Transverse colon (tissue), 4 donors: ENCODE measurements at regions not wholly inside any gene's neighbourhood (a gene's known extent, or its start where the extent isn't known, plus 50 kb on each side); places are given as distances from the start of the nearest gene placed in this dataset.

Source experiments
- POLR2AphosphoS5 ChIP-seq, 3 donors: sonication (generic); formaldehyde crosslinking; IDR thresholded peaks; one replicate each; pipeline ENCODE4 v1.6.1; 2016; ENCODE audit warnings: antibody characterized with exemption in 3 of 3
- TF ChIP-seq, protein P1 (sequence below), 5 experiments: fragments of 200-600 bp in 3 of 5; fragments of 450-650 bp in 2 of 5; sonication (generic) in 3 of 5; IDR thresholded peaks; 1 replicate in 2 of 5; 2 replicates in 3 of 5; pipeline ENCODE4 v1.5.1; 2016 to 2017; ENCODE audit warnings: antibody characterized with exemption in 5 of 5, inconsistent platforms in 3 of 5, mild to moderate bottlenecking in 2 of 5, moderate library complexity in 1 of 5

DNA sequence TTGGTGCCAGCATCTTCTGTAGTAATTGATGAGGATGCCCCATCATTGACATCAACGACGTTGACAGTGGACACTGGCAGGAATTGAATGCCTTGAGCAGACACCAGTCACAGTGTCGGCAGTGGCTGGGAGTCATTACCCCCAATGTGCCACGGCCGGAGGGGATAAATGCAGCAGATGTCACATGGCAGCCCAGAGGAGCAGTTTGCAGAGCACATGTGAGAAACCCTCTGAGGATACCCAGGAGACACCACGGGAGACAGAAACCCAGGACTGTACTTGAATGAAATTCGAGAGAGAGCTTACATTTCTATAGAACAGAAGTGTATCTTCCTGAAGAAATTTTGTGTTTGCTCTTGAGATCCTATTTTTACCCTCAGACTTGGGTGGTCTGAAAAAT, 409.1 kb upstream of the TNP1 start:
- no peak for TF ChIP-seq POLR2AphosphoS5 (IDR thresholded peaks at IDR 0.05)
- TF ChIP-seq, protein P1, sequence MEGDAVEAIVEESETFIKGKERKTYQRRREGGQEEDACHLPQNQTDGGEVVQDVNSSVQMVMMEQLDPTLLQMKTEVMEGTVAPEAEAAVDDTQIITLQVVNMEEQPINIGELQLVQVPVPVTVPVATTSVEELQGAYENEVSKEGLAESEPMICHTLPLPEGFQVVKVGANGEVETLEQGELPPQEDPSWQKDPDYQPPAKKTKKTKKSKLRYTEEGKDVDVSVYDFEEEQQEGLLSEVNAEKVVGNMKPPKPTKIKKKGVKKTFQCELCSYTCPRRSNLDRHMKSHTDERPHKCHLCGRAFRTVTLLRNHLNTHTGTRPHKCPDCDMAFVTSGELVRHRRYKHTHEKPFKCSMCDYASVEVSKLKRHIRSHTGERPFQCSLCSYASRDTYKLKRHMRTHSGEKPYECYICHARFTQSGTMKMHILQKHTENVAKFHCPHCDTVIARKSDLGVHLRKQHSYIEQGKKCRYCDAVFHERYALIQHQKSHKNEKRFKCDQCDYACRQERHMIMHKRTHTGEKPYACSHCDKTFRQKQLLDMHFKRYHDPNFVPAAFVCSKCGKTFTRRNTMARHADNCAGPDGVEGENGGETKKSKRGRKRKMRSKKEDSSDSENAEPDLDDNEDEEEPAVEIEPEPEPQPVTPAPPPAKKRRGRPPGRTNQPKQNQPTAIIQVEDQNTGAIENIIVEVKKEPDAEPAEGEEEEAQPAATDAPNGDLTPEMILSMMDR (IDR thresholded peaks at IDR 0.05): no peak
